Colonic mucosa (tissue), 4 donors: ENCODE measurements at regions not wholly inside any gene's neighbourhood (a gene's known extent, or its start where the extent isn't known, plus 50 kb on each side); places are given as distances from the start of the nearest gene placed in this dataset.
"Not testable (repeated sequence)": the region's sequence is repeated elsewhere in the genome, so short reads cannot be mapped to it uniquely, and the experiment has no call there.

Experiments used
- DNase-seq: peaks from one replicate; pipeline ENCODE4 v3.0.0-alpha.2; 2020
- H3K27ac ChIP-seq: fragments of 200-600 bp; one replicate; pipeline ENCODE4 v1.8.0; 2021
- H3K27me3 ChIP-seq: fragments of 200-600 bp; one replicate; pipeline ENCODE4 v1.8.0; 2021
- H3K36me3 ChIP-seq: fragments of 200-600 bp; one replicate; pipeline ENCODE4 v1.8.0; 2021
- H3K4me1 ChIP-seq: fragments of 200-600 bp; one replicate; pipeline ENCODE4 v1.8.0; 2021; ENCODE audit warnings: mild to moderate bottlenecking
- H3K4me3 ChIP-seq: fragments of 200-600 bp; one replicate; pipeline ENCODE4 v1.8.0; 2021
- H3K9ac ChIP-seq, 2 donors: one replicate each; pipeline ENCODE4 v1.7.0; 2013; ENCODE audit warnings: control low read depth in 2 of 2, low read depth in 2 of 2, low read length in 2 of 2
- H3K9me3 ChIP-seq: fragments of 200-600 bp; one replicate; pipeline ENCODE4 v1.8.0; 2021
- intact Hi-C: fragments of 100-400 bp; cut with DNase I; formaldehyde crosslinking; loops from one replicate; pipeline ENCODE4 v1.14.1; 2022
- TF ChIP-seq, protein P1 (sequence below): fragments of 200-600 bp; IDR thresholded peaks from one replicate; pipeline ENCODE4 v1.8.0; 2022; ENCODE audit warnings: antibody characterized with exemption, mild to moderate bottlenecking
- donor health status: healthy.
- donor health status: DM: no; HTN: no; CAD: no.
- donor health status: DM: no; HTN: no; CAD: no.

DNA sequence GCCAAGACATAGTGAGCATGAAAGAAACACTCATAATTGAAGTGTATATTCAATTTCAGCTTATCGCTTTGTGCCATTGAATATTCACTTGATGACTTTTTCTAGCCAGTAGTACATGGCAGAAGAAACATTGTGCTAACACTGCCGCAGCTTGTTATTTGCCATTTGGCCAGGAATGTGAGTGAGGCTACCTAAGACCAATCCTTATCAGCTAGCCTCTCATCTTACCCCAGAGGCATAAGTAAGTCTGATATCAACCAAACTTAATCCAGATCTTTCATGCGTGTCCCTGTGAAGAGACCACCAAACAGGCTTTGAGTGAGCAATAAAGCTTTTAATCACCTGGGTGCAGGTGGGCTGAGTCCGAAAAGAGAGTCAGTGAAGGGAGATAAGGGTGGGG lies 586.0 kb upstream of the MBL2 start:
- Histone ChIP-seq H3K4me3 (no peak overlapping the region), H3K27me3 (no peaks in the 10 kb centered on the region), H3K4me1 (no peaks in the 10 kb centered on the region), H3K9ac (no peak overlapping the region), H3K9me3 (no peaks in the 10 kb centered on the region), H3K36me3 (no peaks in the 10 kb centered on the region), H3K27ac (no peak overlapping the region)
- TF ChIP-seq, protein P1, sequence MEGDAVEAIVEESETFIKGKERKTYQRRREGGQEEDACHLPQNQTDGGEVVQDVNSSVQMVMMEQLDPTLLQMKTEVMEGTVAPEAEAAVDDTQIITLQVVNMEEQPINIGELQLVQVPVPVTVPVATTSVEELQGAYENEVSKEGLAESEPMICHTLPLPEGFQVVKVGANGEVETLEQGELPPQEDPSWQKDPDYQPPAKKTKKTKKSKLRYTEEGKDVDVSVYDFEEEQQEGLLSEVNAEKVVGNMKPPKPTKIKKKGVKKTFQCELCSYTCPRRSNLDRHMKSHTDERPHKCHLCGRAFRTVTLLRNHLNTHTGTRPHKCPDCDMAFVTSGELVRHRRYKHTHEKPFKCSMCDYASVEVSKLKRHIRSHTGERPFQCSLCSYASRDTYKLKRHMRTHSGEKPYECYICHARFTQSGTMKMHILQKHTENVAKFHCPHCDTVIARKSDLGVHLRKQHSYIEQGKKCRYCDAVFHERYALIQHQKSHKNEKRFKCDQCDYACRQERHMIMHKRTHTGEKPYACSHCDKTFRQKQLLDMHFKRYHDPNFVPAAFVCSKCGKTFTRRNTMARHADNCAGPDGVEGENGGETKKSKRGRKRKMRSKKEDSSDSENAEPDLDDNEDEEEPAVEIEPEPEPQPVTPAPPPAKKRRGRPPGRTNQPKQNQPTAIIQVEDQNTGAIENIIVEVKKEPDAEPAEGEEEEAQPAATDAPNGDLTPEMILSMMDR: no peak
- no peak for DNase-seq
- intact Hi-C loops: no loop called here

DNA sequence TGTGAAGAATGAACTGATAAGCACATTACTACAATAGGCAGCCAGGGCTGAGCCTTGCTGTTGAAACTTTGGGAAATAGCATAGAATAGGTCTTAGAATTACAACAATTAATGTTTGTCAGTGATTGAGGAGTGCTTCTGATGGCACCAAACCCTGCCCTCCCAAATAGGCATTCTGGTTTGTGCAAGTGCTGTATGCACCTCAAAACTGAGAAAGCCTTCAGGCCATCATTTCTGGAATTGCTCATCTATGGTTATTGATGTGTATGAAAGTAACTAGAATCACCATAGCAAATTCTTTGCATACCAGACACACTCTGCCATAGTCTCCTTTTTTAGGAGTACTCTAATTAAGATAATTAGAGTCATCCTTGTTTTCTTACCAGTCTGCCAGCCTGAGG lies 585.0 kb upstream of the MBL2 start:
- Histone ChIP-seq H3K27me3 (no peaks in the 10 kb centered on the region), H3K27ac (no peak overlapping the region), H3K4me1 (no peaks in the 10 kb centered on the region), H3K9ac (no peak overlapping the region), H3K4me3 (no peak overlapping the region), H3K36me3 (no peaks in the 10 kb centered on the region), H3K9me3 (no peaks in the 10 kb centered on the region)
- intact Hi-C loops: no loop called here
- DNase-seq: no peak
- TF ChIP-seq, protein P1: no peak

DNA sequence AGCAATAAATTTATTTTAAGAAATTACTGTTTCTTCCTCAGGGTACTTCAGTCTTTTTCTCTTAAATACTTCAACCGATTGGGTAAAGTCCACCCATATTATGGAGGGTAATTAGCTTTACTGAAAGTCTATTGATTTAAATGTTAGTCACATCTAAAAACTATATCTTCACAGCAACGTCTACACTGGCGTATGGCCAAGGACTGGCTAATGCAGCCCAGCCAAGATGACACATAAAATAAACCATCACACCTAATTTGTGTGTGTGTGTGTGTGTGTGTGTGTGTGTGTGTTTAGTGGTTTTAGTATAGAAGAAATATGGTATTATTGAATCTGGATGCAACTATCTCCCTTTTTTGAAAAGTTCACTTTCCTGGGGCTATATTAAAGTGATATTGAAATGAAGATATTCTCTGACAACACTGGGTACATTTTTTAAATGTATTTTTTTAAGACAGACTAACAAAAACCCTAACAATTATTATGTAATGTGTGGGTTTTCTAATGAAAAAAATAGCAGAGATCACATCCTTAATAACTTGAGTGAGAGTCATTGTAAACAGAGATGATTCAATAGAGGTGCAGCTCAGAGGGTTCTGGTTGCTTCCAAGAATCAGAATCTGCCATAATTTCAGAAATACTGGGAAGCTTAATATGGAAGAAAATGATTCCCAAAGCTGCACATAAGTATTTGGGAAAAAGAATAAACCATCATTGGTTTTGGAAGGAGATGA lies 584.2 kb upstream of the MBL2 start:
- intact Hi-C loops: no loop called here
- H3K27ac ChIP-seq: no peak overlapping the region
- TF ChIP-seq, protein P1: no peak
- H3K36me3 ChIP-seq: no peaks in the 10 kb centered on the region
- H3K9ac ChIP-seq: no peak overlapping the region
- no peaks in the 10 kb centered on the region for H3K9me3 ChIP-seq
- no peak for DNase-seq
- no peak overlapping the region for H3K4me3 ChIP-seq
- no peaks in the 10 kb centered on the region for H3K4me1 ChIP-seq
- H3K27me3 ChIP-seq: no peaks in the 10 kb centered on the region

DNA sequence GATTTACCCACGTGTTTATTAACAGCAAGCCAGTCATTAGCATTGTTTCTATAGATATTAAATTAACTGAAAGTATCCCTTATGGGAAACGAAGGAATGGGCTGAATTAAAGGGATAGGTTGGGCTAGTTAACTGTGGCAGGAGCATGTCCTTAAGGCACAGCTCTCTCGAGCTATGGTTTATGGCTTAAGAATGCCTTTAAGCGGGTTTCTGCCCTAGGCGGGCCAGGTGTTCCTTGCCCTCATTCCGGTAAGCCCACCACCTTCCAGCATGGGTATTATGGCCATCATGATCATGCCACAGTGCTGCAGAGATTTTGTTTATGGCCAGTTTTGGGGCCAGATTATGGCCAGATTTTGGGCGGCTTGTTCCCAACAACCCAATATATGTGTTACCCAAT lies 569.9 kb upstream of the MBL2 start:
- H3K27ac ChIP-seq, intact Hi-C loops, H3K9ac ChIP-seq, H3K9me3 ChIP-seq, H3K36me3 ChIP-seq, H3K4me1 ChIP-seq, H3K4me3 ChIP-seq, DNase-seq, H3K27me3 ChIP-seq: not testable (repeated sequence)

DNA sequence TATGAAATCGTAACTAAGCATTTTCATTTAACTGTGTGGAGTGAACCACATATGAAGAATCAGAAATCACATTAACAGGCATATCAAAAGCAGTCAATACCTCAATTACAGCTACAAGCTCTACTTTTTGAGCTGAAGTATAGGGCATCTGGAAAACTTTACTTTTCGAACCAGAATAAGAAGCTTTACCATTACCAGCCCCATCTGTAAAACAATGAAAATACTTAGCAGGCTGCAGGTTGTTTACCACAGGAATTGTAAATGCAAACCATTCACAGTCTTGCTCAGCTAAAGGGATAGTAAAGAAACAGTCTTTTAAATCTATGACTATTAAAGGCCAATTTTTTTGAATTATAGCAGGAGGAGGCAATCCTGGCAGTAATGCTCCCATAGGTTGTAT lies 565.6 kb upstream of the MBL2 start:
- H3K36me3 ChIP-seq, H3K27ac ChIP-seq, H3K4me1 ChIP-seq, H3K9ac ChIP-seq, H3K9me3 ChIP-seq, DNase-seq, intact Hi-C loops, H3K4me3 ChIP-seq, H3K27me3 ChIP-seq: not testable (repeated sequence)

DNA sequence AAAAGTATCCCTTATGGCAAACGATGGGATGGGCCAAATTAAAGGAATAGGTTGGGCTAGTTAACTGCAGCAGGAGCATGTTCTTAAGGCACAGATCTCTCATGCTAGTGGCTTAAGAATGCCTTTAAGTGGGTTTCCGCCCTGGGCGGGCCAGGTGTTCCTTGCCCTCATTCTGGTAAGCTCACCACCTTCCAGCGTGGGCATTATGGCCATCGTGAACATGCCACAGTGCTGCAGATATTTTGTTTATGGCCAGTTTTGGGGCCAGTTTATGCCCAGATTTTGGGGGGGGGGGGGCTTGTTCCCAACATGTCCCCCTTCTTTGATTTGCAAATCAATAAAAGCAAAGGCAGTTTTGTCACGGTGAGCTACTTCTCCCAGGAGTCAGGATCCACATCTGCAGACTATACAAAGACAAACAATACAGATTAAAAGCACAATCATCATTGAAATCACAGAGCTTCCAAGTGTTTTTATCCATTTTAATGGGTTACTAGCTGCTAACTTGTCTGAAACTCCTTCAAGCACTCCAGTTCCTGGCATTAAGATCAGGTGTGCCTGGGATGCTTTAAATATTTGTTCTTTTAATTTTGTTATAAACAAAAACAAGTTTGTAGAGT lies 563.3 kb upstream of the MBL2 start:
- H3K4me1 ChIP-seq, H3K9me3 ChIP-seq, H3K9ac ChIP-seq, H3K27ac ChIP-seq, H3K27me3 ChIP-seq, H3K36me3 ChIP-seq, DNase-seq, intact Hi-C loops, H3K4me3 ChIP-seq: not testable (repeated sequence)

DNA sequence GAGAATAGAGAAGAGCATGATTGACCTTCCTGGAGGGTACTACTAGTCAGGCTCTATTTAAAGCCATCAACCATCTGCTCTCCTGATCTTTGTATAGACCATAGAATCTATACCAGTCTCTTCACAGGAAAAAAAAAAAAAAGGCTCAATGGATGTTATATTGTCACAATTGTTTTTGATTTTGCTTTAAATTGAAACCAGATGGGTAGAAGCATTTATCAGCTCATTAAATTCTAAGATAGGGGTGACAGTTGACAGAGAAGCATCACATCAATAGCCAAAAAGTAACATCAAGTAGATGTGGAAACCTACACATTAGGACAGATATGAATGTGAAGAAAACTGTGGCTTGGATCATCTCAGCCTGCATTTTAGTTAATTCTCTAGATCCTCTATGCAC lies 558.9 kb upstream of the MBL2 start:
- Histone ChIP-seq H3K9ac (no peak overlapping the region), H3K27me3 (no peaks in the 10 kb centered on the region), H3K4me3 (no peak overlapping the region), H3K27ac (no peak overlapping the region), H3K4me1 (no peaks in the 10 kb centered on the region), H3K36me3 (no peaks in the 10 kb centered on the region), H3K9me3 (no peaks in the 10 kb centered on the region)
- intact Hi-C loops: no loop called here
- TF ChIP-seq, protein P1: no peak
- DNase-seq: no peak

DNA sequence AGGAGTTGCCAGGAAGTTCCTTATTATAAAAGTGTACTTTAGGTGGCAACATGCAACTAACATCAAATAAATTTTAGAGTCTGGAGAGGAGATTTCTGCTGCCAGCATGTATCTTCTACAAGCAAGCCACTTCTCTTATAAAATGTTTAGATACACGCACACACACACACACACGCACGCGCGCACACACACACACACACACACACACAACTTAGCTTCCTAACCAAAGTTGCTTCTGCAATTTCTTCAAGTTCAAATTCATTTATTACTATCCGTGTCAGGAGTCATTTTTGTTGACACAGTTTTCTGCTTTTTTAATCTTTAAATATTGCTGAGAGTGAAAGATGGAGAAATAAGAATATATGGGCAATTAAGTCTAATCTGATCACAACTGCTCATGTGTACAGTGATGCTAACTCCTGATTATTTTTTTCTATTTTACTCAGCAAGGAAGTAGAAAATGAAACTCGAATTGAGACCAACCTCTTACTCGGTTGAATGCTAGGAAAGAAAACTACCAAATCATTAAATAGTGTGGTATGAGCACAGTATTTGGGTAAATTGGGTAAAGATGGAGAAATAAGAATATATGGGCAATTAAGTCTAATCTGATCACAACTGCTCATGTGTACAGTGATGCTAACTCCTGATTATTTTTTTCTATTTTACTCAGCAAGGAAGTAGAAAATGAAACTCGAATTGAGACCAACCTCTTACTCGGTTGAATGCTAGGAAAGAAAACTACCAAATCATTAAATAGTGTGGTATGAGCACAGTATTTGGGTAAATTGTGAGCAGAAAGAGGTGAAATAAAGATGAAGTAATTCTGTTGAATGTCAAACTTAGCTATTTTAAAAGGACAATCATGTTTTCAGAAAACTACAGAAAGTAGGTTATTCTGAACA lies 554.1 kb upstream of the MBL2 start:
- intact Hi-C loops, H3K36me3 ChIP-seq: not testable (repeated sequence)

More for the DNA sequence above, 554.1 kb upstream of the MBL2 start:
- not testable (repeated sequence) for H3K9me3 ChIP-seq, H3K4me1 ChIP-seq, H3K27me3 ChIP-seq, DNase-seq, H3K9ac ChIP-seq, H3K27ac ChIP-seq, H3K4me3 ChIP-seq
